Thyroid gland (tissue), 4 donors: ENCODE measurements at regions not wholly inside any gene's neighbourhood (a gene's known extent, or its start where the extent isn't known, plus 50 kb on each side); places are given as distances from the start of the nearest gene placed in this dataset.

ENCODE experiments used
- POLR2A ChIP-seq, 2 donors: fragments of 450-650 bp; IDR thresholded peaks; one replicate each; pipeline ENCODE4 v1.6.1; 2017; ENCODE audit warnings: antibody characterized with exemption in 2 of 2, mild to moderate bottlenecking in 2 of 2, moderate library complexity in 1 of 2
- TF ChIP-seq, protein P1 (sequence below), 6 experiments: fragments of 200-600 bp in 3 of 6; fragments of 450-650 bp in 3 of 6; sonication (generic) in 3 of 6; IDR thresholded peaks; one replicate each; pipeline ENCODE4 v1.5.1; 2016 to 2019; ENCODE audit warnings: antibody characterized with exemption in 6 of 6, mild to moderate bottlenecking in 2 of 6, inconsistent platforms in 1 of 6, moderate library complexity in 1 of 6

DNA sequence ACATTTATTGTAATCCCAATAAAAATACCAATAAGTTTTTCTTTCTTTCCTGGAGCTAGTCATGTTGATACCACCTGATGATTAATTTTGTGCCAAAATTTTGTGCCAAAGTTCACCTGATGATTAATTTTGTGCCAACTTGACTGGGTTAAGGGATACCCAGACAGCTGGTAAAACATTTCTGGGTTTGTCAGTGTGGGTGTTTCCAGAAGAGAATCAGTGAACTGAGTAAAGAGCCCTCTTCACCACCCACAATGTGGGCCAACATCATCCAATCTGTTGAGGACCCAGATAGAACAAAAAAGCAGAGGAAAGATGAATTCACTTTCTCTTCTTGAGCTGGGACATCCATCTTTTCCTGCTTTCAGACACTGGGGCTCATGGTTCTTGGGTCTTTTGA is 292.9 kb downstream of the LMO7 start:
- TF ChIP-seq, protein P1, sequence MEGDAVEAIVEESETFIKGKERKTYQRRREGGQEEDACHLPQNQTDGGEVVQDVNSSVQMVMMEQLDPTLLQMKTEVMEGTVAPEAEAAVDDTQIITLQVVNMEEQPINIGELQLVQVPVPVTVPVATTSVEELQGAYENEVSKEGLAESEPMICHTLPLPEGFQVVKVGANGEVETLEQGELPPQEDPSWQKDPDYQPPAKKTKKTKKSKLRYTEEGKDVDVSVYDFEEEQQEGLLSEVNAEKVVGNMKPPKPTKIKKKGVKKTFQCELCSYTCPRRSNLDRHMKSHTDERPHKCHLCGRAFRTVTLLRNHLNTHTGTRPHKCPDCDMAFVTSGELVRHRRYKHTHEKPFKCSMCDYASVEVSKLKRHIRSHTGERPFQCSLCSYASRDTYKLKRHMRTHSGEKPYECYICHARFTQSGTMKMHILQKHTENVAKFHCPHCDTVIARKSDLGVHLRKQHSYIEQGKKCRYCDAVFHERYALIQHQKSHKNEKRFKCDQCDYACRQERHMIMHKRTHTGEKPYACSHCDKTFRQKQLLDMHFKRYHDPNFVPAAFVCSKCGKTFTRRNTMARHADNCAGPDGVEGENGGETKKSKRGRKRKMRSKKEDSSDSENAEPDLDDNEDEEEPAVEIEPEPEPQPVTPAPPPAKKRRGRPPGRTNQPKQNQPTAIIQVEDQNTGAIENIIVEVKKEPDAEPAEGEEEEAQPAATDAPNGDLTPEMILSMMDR (IDR thresholded peaks at IDR 0.05): no peak
- TF ChIP-seq POLR2A (IDR thresholded peaks at IDR 0.05): no peak
